PFSK-1 (cell line): ENCODE measurements at regions not wholly inside any gene's neighbourhood (a gene's known extent, or its start where the extent isn't known, plus 50 kb on each side); places are given as distances from the start of the nearest gene placed in this dataset.

Source experiments
- POLR2AphosphoS5 ChIP-seq: IDR thresholded peaks from 2 replicates; pipeline ENCODE4 v1.6.1; 2012; ENCODE audit warnings: low read depth, mild to moderate bottlenecking, control low read depth, low read length, moderate library complexity
- SIN3A ChIP-seq: IDR thresholded peaks from 2 replicates; pipeline ENCODE4 v1.6.1; 2012; ENCODE audit warnings: mild to moderate bottlenecking, low read length, moderate library complexity, borderline replicate concordance; ENCODE audit not compliant: insufficient read depth
- TAF1 ChIP-seq: IDR thresholded peaks from 2 replicates; pipeline ENCODE4 v1.6.1; 2012; ENCODE audit warnings: low read length, control low read depth, borderline replicate concordance; ENCODE audit not compliant: insufficient read depth

GRCh38 chr1:187725216-187725615 is 896.5 kb downstream of the PLA2G4A start:
- TF ChIP-seq POLR2AphosphoS5 (no peak), TAF1 (no peak), SIN3A (no peak)
